Activated CD8-positive, alpha-beta T cell treated with anti-CD3 and anti-CD28 coated beads for 36 hours (primary cell): ENCODE measurements at regions not wholly inside any gene's neighbourhood (a gene's known extent, or its start where the extent isn't known, plus 50 kb on each side); places are given as distances from the start of the nearest gene placed in this dataset.

ENCODE experiments used
- ATAC-seq: fragments of 200-7000 bp; cut with Tn5 transposase; one replicate; pipeline ENCODE4 v1.10.0; 2021; ENCODE audit warnings: mild to moderate bottlenecking, moderate library complexity
- CTCF ChIA-PET: fragments of 350-600 bp; sonication (Branson Sonifier 250); formaldehyde crosslinking; loops from one replicate; lab custom pipeline; 2021; ENCODE audit warnings: antibody characterized with exemption; lab: Charles Lee
- POLR2A ChIA-PET: fragments of 350-600 bp; sonication (Branson Sonifier 250); formaldehyde crosslinking; loops from one replicate; lab custom pipeline; 2021; ENCODE audit warnings: antibody characterized with exemption; lab: Charles Lee
- DNase-seq: peaks from one replicate; pipeline ENCODE4 v3.0.0-alpha.2; 2020
- H3K27ac Mint-ChIP-seq: one replicate; pipeline ENCODE4 v1.8.0; 2021; ENCODE audit warnings: mild to moderate bottlenecking, mixed read lengths
- H3K27me3 Mint-ChIP-seq: one replicate; pipeline ENCODE4 v1.8.0; 2021; ENCODE audit warnings: mixed read lengths
- H3K36me3 Mint-ChIP-seq: one replicate; pipeline ENCODE4 v1.8.0; 2021; ENCODE audit warnings: low read depth, mixed read lengths
- H3K4me1 Mint-ChIP-seq: one replicate; pipeline ENCODE4 v1.8.0; 2021; ENCODE audit warnings: low read depth, mixed read lengths
- H3K4me3 Mint-ChIP-seq: one replicate; pipeline ENCODE4 v1.8.0; 2021; ENCODE audit warnings: mild to moderate bottlenecking, moderate library complexity, mixed read lengths
- H3K9me3 Mint-ChIP-seq: one replicate; pipeline ENCODE4 v1.8.0; 2021; ENCODE audit warnings: mixed read lengths
- CTCF ChIP-seq: fragments of 200-600 bp; IDR thresholded peaks from one replicate; pipeline ENCODE4 v1.8.0; 2022; ENCODE audit warnings: antibody characterized with exemption, mild to moderate bottlenecking
- intact Hi-C: fragments of 100-400 bp; cut with micrococcal nuclease; formaldehyde crosslinking; loops from one replicate; pipeline ENCODE4 v1.10.0; 2022

- POLR2A ChIA-PET: no interaction called here
- no peak overlapping the region for H3K4me3 Mint-ChIP-seq
- intact Hi-C loops: no loop called here
- H3K9me3 Mint-ChIP-seq: no peaks in the 10 kb centered on the region
- TF ChIP-seq CTCF: no peak
- no peak for ATAC-seq
- H3K27ac Mint-ChIP-seq: no peak overlapping the region
- CTCF ChIA-PET: no interaction called here
- peaks cover 4% of the 10 kb centered on the region for H3K27me3 Mint-ChIP-seq
- DNase-seq: no peak
- no peaks in the 10 kb centered on the region for H3K4me1 Mint-ChIP-seq
- H3K36me3 Mint-ChIP-seq: no peaks in the 10 kb centered on the region
These were observed 341.4 kb downstream of the ZNF516 start for GRCh38 chr18:76153691-76154090.

- POLR2A ChIA-PET: no interaction called here
- ATAC-seq (no peak), DNase-seq (no peak)
- Mint-ChIP-seq H3K36me3 (no peaks in the 10 kb centered on the region), H3K9me3 (no peaks in the 10 kb centered on the region), H3K4me1 (no peaks in the 10 kb centered on the region), H3K27me3 (peaks cover 4% of the 10 kb centered on the region), H3K27ac (no peak overlapping the region), H3K4me3 (no peak overlapping the region)
- no peak for TF ChIP-seq CTCF
- CTCF ChIA-PET: no interaction called here
- intact Hi-C loops: no loop called here
These were observed 345.3 kb downstream of the ZNF516 start for GRCh38 chr18:76149734-76150133.

GRCh38 chr18:76149284-76149683 lies 345.8 kb downstream of the ZNF516 start:
- no peaks in the 10 kb centered on the region for H3K4me1 Mint-ChIP-seq
- intact Hi-C loops: no loop called here
- H3K36me3 Mint-ChIP-seq: no peaks in the 10 kb centered on the region
- DNase-seq (no peak), ATAC-seq (no peak)
- ChIA-PET POLR2A (no interaction called here), CTCF (no interaction called here)
- no peak for TF ChIP-seq CTCF
- peaks cover 4% of the 10 kb centered on the region for H3K27me3 Mint-ChIP-seq
- H3K27ac Mint-ChIP-seq: no peak overlapping the region
- H3K9me3 Mint-ChIP-seq: no peaks in the 10 kb centered on the region
- no peak overlapping the region for H3K4me3 Mint-ChIP-seq

GRCh38 chr18:76145521-76146376 lies 349.3 kb downstream of the ZNF516 start:
- POLR2A ChIA-PET: no interaction called here
- DNase-seq (no peak), ATAC-seq (no peak)
- H3K36me3 Mint-ChIP-seq: no peaks in the 10 kb centered on the region
- TF ChIP-seq CTCF: no peak
- peaks cover 4% of the 10 kb centered on the region for H3K27me3 Mint-ChIP-seq
- CTCF ChIA-PET: no interaction called here
- H3K27ac Mint-ChIP-seq: no peak overlapping the region
- no peaks in the 10 kb centered on the region for H3K9me3 Mint-ChIP-seq
- H3K4me3 Mint-ChIP-seq: no peak overlapping the region
- intact Hi-C loops: no loop called here
- no peaks in the 10 kb centered on the region for H3K4me1 Mint-ChIP-seq

GRCh38 chr18:76144844-76145243 lies 350.2 kb downstream of the ZNF516 start:
- ChIA-PET POLR2A (no interaction called here), CTCF (no interaction called here)
- Mint-ChIP-seq H3K36me3 (no peaks in the 10 kb centered on the region), H3K9me3 (peaks cover 2% of the 10 kb centered on the region), H3K4me1 (no peaks in the 10 kb centered on the region), H3K27ac (no peak overlapping the region), H3K4me3 (no peak overlapping the region), H3K27me3 (peaks cover 2% of the 10 kb centered on the region)
- no peak for DNase-seq
- TF ChIP-seq CTCF: no peak
- intact Hi-C loops: no loop called here
- ATAC-seq: no peak
